ENCODE measurements at regions not wholly inside any gene's neighbourhood (a gene's known extent, or its start where the extent isn't known, plus 50 kb on each side); places are given as distances from the start of the nearest gene placed in this dataset.

- no peak for TF ChIP-seq CTCF (optimal IDR thresholded peaks at IDR 0.05 in 1 of 3, IDR thresholded peaks at IDR 0.05 in 1 of 3, conservative IDR thresholded peaks at IDR 0.05 in 1 of 3; ENCODE audit: extremely low read depth in 1 of 3, insufficient read depth in 2 of 3, low read length in 3 of 3)
- no peak for TF ChIP-seq EZH2 (IDR thresholded peaks at IDR 0.05; ENCODE audit: low read length)
These were observed 145.8 kb upstream of the TMPO start for GRCh38 chr12:98369581-98369980.

All from keratinocyte (primary cell).